Endothelial cell (in vitro differentiated cells): ENCODE measurements at regions not wholly inside any gene's neighbourhood (a gene's known extent, or its start where the extent isn't known, plus 50 kb on each side); places are given as distances from the start of the nearest gene placed in this dataset.

Experiments used
- DNase-seq: peaks from one replicate; pipeline ENCODE4 v3.0.0; 2021; ENCODE audit warnings: low spot score
- H3K27ac Mint-ChIP-seq: one replicate; pipeline ENCODE4 v1.8.0; 2021; ENCODE audit warnings: mixed read lengths, inconsistent platforms; ENCODE audit not compliant: unreplicated experiment
- H3K27me3 Mint-ChIP-seq: one replicate; pipeline ENCODE4 v1.8.0; 2021; ENCODE audit warnings: mild to moderate bottlenecking, moderate library complexity, mixed read lengths, inconsistent platforms; ENCODE audit not compliant: unreplicated experiment
- H3K36me3 Mint-ChIP-seq: one replicate; pipeline ENCODE4 v1.8.0; 2021; ENCODE audit warnings: mild to moderate bottlenecking, low read depth, mixed read lengths, inconsistent platforms; ENCODE audit not compliant: unreplicated experiment
- H3K4me1 Mint-ChIP-seq: one replicate; pipeline ENCODE4 v1.8.0; 2021; ENCODE audit warnings: mild to moderate bottlenecking, mixed read lengths, inconsistent platforms; ENCODE audit not compliant: unreplicated experiment
- H3K4me3 Mint-ChIP-seq: one replicate; pipeline ENCODE4 v1.8.0; 2021; ENCODE audit warnings: mild to moderate bottlenecking, mixed read lengths, inconsistent platforms; ENCODE audit not compliant: unreplicated experiment
- H3K9me3 Mint-ChIP-seq: one replicate; pipeline ENCODE4 v1.8.0; 2021; ENCODE audit warnings: mixed read lengths, inconsistent platforms; ENCODE audit not compliant: unreplicated experiment
- TF ChIP-seq, protein P1 (sequence below): fragments of 200-600 bp; sonication (generic); IDR thresholded peaks from one replicate; pipeline ENCODE4 v1.5.0; 2021; ENCODE audit warnings: antibody characterized with exemption; ENCODE audit not compliant: unreplicated experiment

DNA sequence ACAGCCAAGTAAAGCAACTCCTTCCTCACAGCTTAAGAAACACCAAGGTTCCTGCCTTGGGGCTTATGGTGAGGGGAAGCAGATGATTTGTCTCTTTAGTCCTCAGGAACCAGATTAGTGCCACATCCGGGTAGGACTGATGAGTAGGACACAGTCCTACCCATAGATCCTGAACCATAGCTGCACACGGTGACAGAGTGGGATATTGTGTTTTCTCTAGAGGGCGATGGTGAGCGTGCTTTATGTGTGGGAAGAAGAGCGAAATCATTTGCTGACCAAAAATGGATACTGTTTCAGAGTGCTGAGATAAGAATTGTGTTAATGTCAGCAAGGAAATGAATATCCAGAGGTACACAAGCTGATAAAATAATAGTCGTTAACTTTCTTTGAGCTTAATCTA, 209.0 kb upstream of the FBXL7 start:
- Mint-ChIP-seq H3K4me3 (no peak overlapping the region), H3K4me1 (peaks cover 7% of the 10 kb centered on the region), H3K9me3 (no peaks in the 10 kb centered on the region), H3K36me3 (peaks cover 4% of the 10 kb centered on the region), H3K27ac (no peak overlapping the region), H3K27me3 (peaks cover 4% of the 10 kb centered on the region)
- TF ChIP-seq, protein P1, sequence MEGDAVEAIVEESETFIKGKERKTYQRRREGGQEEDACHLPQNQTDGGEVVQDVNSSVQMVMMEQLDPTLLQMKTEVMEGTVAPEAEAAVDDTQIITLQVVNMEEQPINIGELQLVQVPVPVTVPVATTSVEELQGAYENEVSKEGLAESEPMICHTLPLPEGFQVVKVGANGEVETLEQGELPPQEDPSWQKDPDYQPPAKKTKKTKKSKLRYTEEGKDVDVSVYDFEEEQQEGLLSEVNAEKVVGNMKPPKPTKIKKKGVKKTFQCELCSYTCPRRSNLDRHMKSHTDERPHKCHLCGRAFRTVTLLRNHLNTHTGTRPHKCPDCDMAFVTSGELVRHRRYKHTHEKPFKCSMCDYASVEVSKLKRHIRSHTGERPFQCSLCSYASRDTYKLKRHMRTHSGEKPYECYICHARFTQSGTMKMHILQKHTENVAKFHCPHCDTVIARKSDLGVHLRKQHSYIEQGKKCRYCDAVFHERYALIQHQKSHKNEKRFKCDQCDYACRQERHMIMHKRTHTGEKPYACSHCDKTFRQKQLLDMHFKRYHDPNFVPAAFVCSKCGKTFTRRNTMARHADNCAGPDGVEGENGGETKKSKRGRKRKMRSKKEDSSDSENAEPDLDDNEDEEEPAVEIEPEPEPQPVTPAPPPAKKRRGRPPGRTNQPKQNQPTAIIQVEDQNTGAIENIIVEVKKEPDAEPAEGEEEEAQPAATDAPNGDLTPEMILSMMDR = no peak
- no peak for DNase-seq

DNA sequence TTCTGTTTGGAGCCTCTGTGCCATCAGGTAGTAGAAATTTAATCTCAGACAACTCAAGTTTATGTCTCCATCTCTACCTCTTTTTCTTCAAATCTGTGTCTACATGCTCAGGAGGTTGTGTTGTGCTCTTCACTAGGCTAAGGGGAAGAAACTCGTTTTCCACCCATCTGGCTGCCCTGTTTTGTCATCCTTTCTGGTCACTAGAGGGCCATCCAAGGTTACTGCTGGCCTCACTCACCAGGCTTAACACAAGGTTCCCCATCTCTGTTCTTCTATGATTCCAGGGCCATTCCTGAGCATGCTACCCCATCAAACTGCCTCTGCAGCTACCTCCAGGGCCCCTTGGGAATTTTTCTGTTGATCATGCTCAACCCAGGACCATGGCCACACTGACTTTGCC, 213.3 kb upstream of the FBXL7 start:
- H3K9me3 Mint-ChIP-seq = no peaks in the 10 kb centered on the region
- peaks cover 6% of the 10 kb centered on the region for H3K27me3 Mint-ChIP-seq
- DNase-seq = no peak
- TF ChIP-seq, protein P1 = no peak
- no peak overlapping the region for H3K27ac Mint-ChIP-seq
- peaks cover 15% of the 10 kb centered on the region for H3K4me1 Mint-ChIP-seq
- H3K4me3 Mint-ChIP-seq = no peak overlapping the region
- no peaks in the 10 kb centered on the region for H3K36me3 Mint-ChIP-seq

DNA sequence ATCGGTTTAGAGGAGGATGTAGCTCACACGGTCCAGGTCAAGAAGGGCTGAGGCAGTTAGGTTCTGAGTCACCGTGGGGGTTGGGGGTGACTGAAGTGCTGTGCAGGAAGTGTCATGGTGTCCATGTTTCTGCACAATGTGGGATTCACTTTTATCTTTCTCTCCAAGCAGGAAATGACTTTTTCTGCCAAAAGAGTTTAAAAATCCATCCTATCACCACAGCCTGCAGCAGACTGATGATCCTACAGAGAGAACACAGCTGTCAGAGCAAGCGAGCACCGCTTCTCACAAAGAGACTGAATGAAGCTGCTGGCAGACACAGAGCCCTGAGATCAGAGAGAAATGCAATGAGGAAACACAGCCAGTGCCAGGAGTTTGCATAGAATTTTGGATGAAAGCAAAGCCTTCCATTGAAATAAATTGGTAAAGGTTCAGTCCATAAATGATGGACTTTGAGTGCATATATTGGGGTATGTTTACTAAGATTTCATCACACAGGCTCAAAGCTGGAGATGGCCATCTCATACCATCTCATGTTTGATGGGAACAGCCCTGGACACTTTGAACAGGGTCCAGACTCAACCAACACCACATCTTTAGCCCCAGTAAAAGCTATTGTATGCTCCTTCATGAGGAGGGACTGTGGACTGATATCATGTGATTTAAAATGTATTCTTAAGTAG, 213.9 kb upstream of the FBXL7 start:
- Mint-ChIP-seq H3K27ac (no peak overlapping the region), H3K4me3 (no peak overlapping the region), H3K27me3 (peaks cover 5% of the 10 kb centered on the region), H3K4me1 (peaks cover 15% of the 10 kb centered on the region), H3K9me3 (no peaks in the 10 kb centered on the region), H3K36me3 (no peaks in the 10 kb centered on the region)
- DNase-seq = no peak
- TF ChIP-seq, protein P1 = no peak

DNA sequence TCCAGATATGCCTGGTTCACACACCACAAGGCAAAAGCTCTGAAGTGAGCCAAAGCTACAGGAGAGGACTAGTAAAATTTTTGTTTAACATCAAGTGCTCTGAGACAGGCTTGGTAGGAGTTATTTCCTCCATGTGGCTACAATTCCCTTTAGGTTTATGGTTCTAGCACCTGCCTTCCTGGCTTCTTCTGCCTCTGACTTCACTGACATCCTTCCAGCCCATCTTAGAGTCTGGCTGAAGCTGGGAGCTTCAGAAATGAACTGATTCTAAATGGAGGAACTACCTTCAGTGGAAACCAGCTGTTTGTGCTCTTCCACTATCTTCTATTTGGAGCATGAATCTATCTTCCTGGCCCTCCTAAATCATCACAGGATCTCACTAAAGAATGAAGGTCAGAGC, 215.3 kb upstream of the FBXL7 start:
- TF ChIP-seq, protein P1 = no peak
- Mint-ChIP-seq H3K4me3 (no peak overlapping the region), H3K9me3 (no peaks in the 10 kb centered on the region), H3K27me3 (peaks cover 4% of the 10 kb centered on the region), H3K4me1 (peaks cover 15% of the 10 kb centered on the region), H3K36me3 (no peaks in the 10 kb centered on the region), H3K27ac (no peak overlapping the region)
- no peak for DNase-seq

DNA sequence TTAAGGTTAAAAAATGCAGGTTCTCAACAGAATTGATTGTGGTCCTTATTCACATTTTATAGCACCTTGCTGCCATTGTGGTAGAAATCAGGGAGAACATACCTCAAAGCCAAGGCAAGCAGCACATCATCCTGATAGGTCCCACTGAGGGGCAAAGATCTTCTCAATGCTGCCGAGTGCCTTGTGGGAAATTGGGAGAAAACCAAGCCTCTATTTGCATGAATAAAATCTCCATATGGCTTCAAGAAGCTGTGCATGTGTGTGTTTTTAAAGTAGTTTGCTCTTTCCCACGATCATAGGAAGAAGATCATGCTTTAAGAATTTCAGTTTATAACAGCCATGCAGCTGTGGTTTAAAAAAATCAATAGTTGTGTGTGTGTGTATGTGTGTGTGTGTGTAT, 216.9 kb upstream of the FBXL7 start:
- Mint-ChIP-seq H3K36me3 (no peaks in the 10 kb centered on the region), H3K27ac (no peak overlapping the region), H3K9me3 (no peaks in the 10 kb centered on the region), H3K27me3 (peaks cover 4% of the 10 kb centered on the region), H3K4me3 (no peak overlapping the region), H3K4me1 (peaks cover 15% of the 10 kb centered on the region)
- DNase-seq = no peak
- TF ChIP-seq, protein P1 = no peak
